H1 (cell line): ENCODE measurements at regions not wholly inside any gene's neighbourhood (a gene's known extent, or its start where the extent isn't known, plus 50 kb on each side); places are given as distances from the start of the nearest gene placed in this dataset.
A peak's percentile ranks its signal among the peaks of the same experiment; 100 is the strongest.

Experiments used
- CTCF ChIA-PET: fragments of 300-600 bp; sonication (Branson Sonifier 250); formaldehyde crosslinking; loops from one replicate; lab custom pipeline; 2021; ENCODE audit not compliant: partially characterized antibody; lab: Charles Lee
- POLR2A ChIA-PET: fragments of 300-600 bp; sonication (Branson Sonifier 250); formaldehyde crosslinking; loops from one replicate; lab custom pipeline; 2021; ENCODE audit warnings: inconsistent platforms; ENCODE audit not compliant: partially characterized antibody; lab: Charles Lee
- DNase-seq, 2 experiments: peaks; one replicate each; pipeline versions ENCODE4 v3.0.0 to v3.0.0-alpha.2; 2010 to 2022; ENCODE audit warnings: low spot score in 2 of 2, low read depth in 1 of 2, mixed read lengths in 1 of 2
- FAIRE-seq: peaks from 2 replicates; lab custom pipeline; 2011; peaks lifted over from hg19 to GRCh38; lab: Jason Lieb, UNC
- H2AFZ ChIP-seq: 2 replicates; pipeline ENCODE4 v1.8.1; 2012; ENCODE audit warnings: low read length, inconsistent platforms
- H2AK5ac ChIP-seq: 2 replicates; pipeline ENCODE4 v1.6.1; 2013; ENCODE audit warnings: low read depth, low read length
- H2BK120ac ChIP-seq: replicated peaks from 2 replicates; pipeline ENCODE3; 2013; ENCODE audit warnings: low read depth, low read length, inconsistent platforms
- H2BK12ac ChIP-seq: 2 replicates; pipeline ENCODE4 v1.6.1; 2013; ENCODE audit warnings: low read depth, low read length
- H2BK15ac ChIP-seq: 2 replicates; pipeline ENCODE4 v1.6.1; 2013; ENCODE audit warnings: low read length
- H2BK20ac ChIP-seq: 2 replicates; pipeline ENCODE4 v1.6.1; 2013; ENCODE audit warnings: low read length
- H2BK5ac ChIP-seq: 2 replicates; pipeline ENCODE4 v1.6.1; 2013; ENCODE audit warnings: low read depth, low read length
- H3K14ac ChIP-seq: 2 replicates; pipeline ENCODE4 v1.6.1; 2013; ENCODE audit warnings: inconsistent platforms; ENCODE audit not compliant: insufficient read length
- H3K18ac ChIP-seq: 2 replicates; pipeline ENCODE4 v1.6.1; 2013; ENCODE audit warnings: low read length; ENCODE audit errors: extremely low read depth
- H3K23ac ChIP-seq: 2 replicates; pipeline ENCODE4 v1.6.1; 2013; ENCODE audit warnings: inconsistent platforms; ENCODE audit not compliant: insufficient read length
- H3K23me2 ChIP-seq: 2 replicates; pipeline ENCODE4 v1.6.1; 2013; ENCODE audit warnings: low read depth, low read length
- H3K27ac ChIP-seq: 2 replicates; pipeline ENCODE4 v1.6.1; 2011; ENCODE audit warnings: low read depth, low read length, inconsistent platforms
- H3K27me3 ChIP-seq, 4 experiments: replicated peaks in 1 of 4; 1 replicate in 1 of 4; 2 replicates in 3 of 4; pipeline versions ENCODE4 v1.6.1 to v1.8.1; 2011 to 2013; ENCODE audit warnings: low read length in 3 of 4, mild to moderate bottlenecking in 3 of 4, inconsistent platforms in 2 of 4, mixed read lengths in 2 of 4, moderate library complexity in 1 of 4; ENCODE audit not compliant: control insufficient read depth in 3 of 4, insufficient read depth in 3 of 4; ENCODE audit errors: extremely low read depth in 1 of 4
- H3K36me3 ChIP-seq, 4 experiments: 2 replicates each; pipeline versions ENCODE4 v1.6.1 to v1.8.1; 2011 to 2013; ENCODE audit warnings: mild to moderate bottlenecking in 4 of 4, low read length in 3 of 4, moderate library complexity in 2 of 4, control low read depth in 1 of 4, inconsistent platforms in 1 of 4; ENCODE audit not compliant: insufficient read depth in 4 of 4, control insufficient read depth in 2 of 4
- H3K4ac ChIP-seq: replicated peaks from 2 replicates; pipeline ENCODE3; 2013; ENCODE audit warnings: low read length, low read depth, mixed read lengths, inconsistent platforms; ENCODE audit not compliant: insufficient read length
- H3K4me1 ChIP-seq, 4 experiments: replicated peaks in 1 of 4; 1 replicate in 1 of 4; 2 replicates in 3 of 4; pipeline versions ENCODE4 v1.6.1 to v1.8.1; 2011 to 2013; ENCODE audit warnings: low read length in 3 of 4, inconsistent platforms in 2 of 4, mixed read lengths in 1 of 4; ENCODE audit not compliant: insufficient read depth in 4 of 4, control insufficient read depth in 3 of 4
- H3K4me2 ChIP-seq, 2 experiments: 2 replicates each; pipeline versions ENCODE4 v1.6.1 to v1.8.1; 2011 to 2013; ENCODE audit warnings: low read depth in 2 of 2, low read length in 2 of 2, control low read depth in 1 of 2, inconsistent platforms in 1 of 2, mild to moderate bottlenecking in 1 of 2; ENCODE audit not compliant: insufficient read depth in 1 of 2
- H3K4me3 ChIP-seq, 4 experiments: fragments of 200-600, 300-600 bp in 1 of 4; sonication (generic), shearing (Covaris generic), sonication (Bioruptor Twin) in 1 of 4; 2 replicates each; pipeline versions ENCODE4 v1.5.1 to v1.8.1; 2011 to 2016; ENCODE audit warnings: low read length in 4 of 4, low read depth in 3 of 4, control low read depth in 2 of 4, inconsistent platforms in 2 of 4, mild to moderate bottlenecking in 2 of 4, mixed read lengths in 1 of 4, moderate library complexity in 1 of 4; ENCODE audit not compliant: insufficient read depth in 2 of 4; ENCODE audit errors: extremely low read depth in 1 of 4
- H3K56ac ChIP-seq: replicated peaks from 2 replicates; pipeline ENCODE3; 2013; ENCODE audit warnings: low read depth, mild to moderate bottlenecking, mixed read lengths, low read length, inconsistent platforms; ENCODE audit not compliant: insufficient read length
- H3K79me1 ChIP-seq: 2 replicates; pipeline ENCODE4 v1.6.1; 2013; ENCODE audit warnings: low read depth, low read length, control low read depth
- H3K79me2 ChIP-seq, 2 experiments: 2 replicates each; pipeline versions ENCODE4 v1.6.1 to v1.8.1; 2012 to 2013; ENCODE audit warnings: low read length in 2 of 2, mild to moderate bottlenecking in 2 of 2, inconsistent platforms in 1 of 2; ENCODE audit not compliant: insufficient read depth in 2 of 2, control insufficient read depth in 1 of 2
- H3K9ac ChIP-seq, 4 experiments: replicated peaks in 1 of 4; 1 replicate in 1 of 4; 2 replicates in 3 of 4; pipeline versions ENCODE4 v1.6.1 to v1.8.1; 2011 to 2013; ENCODE audit warnings: low read depth in 3 of 4, low read length in 3 of 4, control low read depth in 2 of 4, mild to moderate bottlenecking in 2 of 4, moderate library complexity in 2 of 4, inconsistent platforms in 1 of 4; ENCODE audit errors: extremely low read depth in 1 of 4
- H3K9me3 ChIP-seq, 2 experiments: 2 replicates each; pipeline versions ENCODE4 v1.6.1 to v1.8.1; 2012 to 2013; ENCODE audit warnings: mild to moderate bottlenecking in 2 of 2, moderate library complexity in 2 of 2, control low read depth in 1 of 2, inconsistent platforms in 1 of 2, low read depth in 1 of 2, low read length in 1 of 2, mixed read lengths in 1 of 2; ENCODE audit not compliant: insufficient read depth in 2 of 2
- H4K20me1 ChIP-seq, 2 experiments: replicated peaks in 1 of 2; 2 replicates each; pipeline versions ENCODE3 to v1.8.1; 2011 to 2013; ENCODE audit warnings: inconsistent platforms in 2 of 2, low read length in 2 of 2, mild to moderate bottlenecking in 1 of 2; ENCODE audit not compliant: insufficient read depth in 2 of 2, control insufficient read depth in 1 of 2
- H4K5ac ChIP-seq: 2 replicates; pipeline ENCODE4 v1.6.1; 2013; ENCODE audit warnings: low read length, low read depth, mixed read lengths, inconsistent platforms; ENCODE audit not compliant: insufficient read length
- H4K8ac ChIP-seq: 2 replicates; pipeline ENCODE4 v1.8.0; 2013; ENCODE audit warnings: mild to moderate bottlenecking, moderate library complexity, low read length, inconsistent platforms; ENCODE audit not compliant: insufficient read depth; ENCODE audit errors: extremely low read depth
- H4K91ac ChIP-seq: replicated peaks from 2 replicates; pipeline ENCODE3; 2013; ENCODE audit warnings: low read length, mixed read lengths, inconsistent platforms; ENCODE audit not compliant: insufficient read length
- CHD1 ChIP-seq: IDR thresholded peaks from 2 replicates; pipeline ENCODE4 v1.6.1; 2012; ENCODE audit warnings: low read depth, low read length, improper control_type of control experiment
- GTF2F1 ChIP-seq: IDR thresholded peaks from 2 replicates; pipeline ENCODE4 v1.6.1; 2012; ENCODE audit warnings: low read depth, low read length, improper control_type of control experiment, borderline replicate concordance
- KDM4A ChIP-seq: IDR thresholded peaks from one replicate; pipeline ENCODE4 v1.7.1; 2012; ENCODE audit warnings: low read depth, mild to moderate bottlenecking, moderate library complexity, low read length, inconsistent platforms; ENCODE audit not compliant: severe bottlenecking
- RNF2 ChIP-seq: fragments of 200-900, 300-1000 bp; sonication (generic); IDR thresholded peaks from 2 replicates; pipeline ENCODE4 v1.7.1; 2016; ENCODE audit warnings: borderline replicate concordance, low read depth, mild to moderate bottlenecking, antibody characterized with exemption, low read length; ENCODE audit not compliant: poor library complexity, severe bottlenecking; ENCODE audit errors: missing control alignments
- SIX5 ChIP-seq: IDR thresholded peaks from 2 replicates; pipeline ENCODE4 v1.6.1; 2011; ENCODE audit warnings: mild to moderate bottlenecking, low read depth, low read length
- SUZ12 ChIP-seq: fragments of 200-600 bp; sonication (generic); IDR thresholded peaks from 2 replicates; pipeline ENCODE4 v1.6.1; 2012; ENCODE audit warnings: mild to moderate bottlenecking, inconsistent platforms, low read length, moderate library complexity, mixed read lengths
- WGBS, 2 experiments: shearing (Covaris generic) in 1 of 2; methylation state at CpG; one replicate each; pipeline versions ENCODE4 v1.1.6 to v1.1.7; 2013 to 2015; ENCODE audit warnings: low lambda C conversion rate in 2 of 2, mixed read lengths in 2 of 2, inconsistent platforms in 1 of 2, low coverage in 1 of 2, missing lambda C conversion rate in 1 of 2; ENCODE audit not compliant: insufficient replicate concordance in 2 of 2, insufficient coverage in 1 of 2, insufficient read length in 1 of 2; ENCODE audit errors: extremely low coverage in 1 of 2, missing lambda C conversion rate in 1 of 2; 5-methylcytosine and 5-hydroxymethylcytosine counted together

DNA sequence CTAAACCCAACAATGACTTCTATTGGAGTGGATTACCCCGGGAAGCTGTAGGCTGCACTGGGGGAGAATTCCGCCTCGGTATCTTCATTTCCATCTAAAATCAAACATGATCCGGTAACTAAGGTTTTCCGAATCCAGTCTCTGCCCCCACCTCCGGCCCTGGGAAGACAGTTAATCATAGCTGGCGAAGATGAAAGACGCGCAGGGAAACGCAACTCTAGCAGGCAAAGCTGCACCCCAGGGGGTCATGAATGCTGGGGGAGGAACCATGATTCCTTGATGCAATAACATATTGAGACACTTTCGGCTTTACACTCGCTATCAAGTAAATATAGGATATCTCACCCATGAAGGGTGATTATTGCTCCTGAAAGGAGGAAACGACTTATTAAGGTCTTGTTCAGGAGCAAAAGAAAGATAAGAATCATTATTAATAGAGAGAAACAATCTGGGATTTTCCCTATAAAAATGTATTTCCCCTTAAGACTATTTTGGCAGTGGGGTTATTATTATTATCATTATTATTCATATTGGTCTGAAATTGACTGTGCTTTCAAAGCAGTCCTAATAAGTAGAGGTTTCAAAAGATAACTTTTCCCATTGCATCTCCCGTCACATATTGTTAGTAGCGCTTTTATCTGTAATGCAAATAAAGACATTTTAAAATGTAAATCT lies 614.9 kb downstream of the VRK1 start:
- DNase-seq, result peak in 1 of 2 experiments; percentile 54
- POLR2A ChIA-PET, result no interaction called here
- H4K8ac ChIP-seq, result no peak overlapping the region
- peak overlapping the region; percentile 44; the same call in 1 of the 2 replicates for H3K18ac ChIP-seq
- H2BK20ac ChIP-seq, result no peak overlapping the region
- TF ChIP-seq GTF2F1 (no peak), RNF2 (no peak), SIX5 (no peak), SUZ12 (peak; percentile 33; the same call in 1 of the 2 replicates), KDM4A (peak; percentile 21), CHD1 (no peak)
- H3K9ac ChIP-seq, result no peak overlapping the region
- no peak overlapping the region for H4K5ac ChIP-seq
- peaks cover 5% of the 10 kb centered on the region; the same call in 1 of the 2 replicates for H3K23me2 ChIP-seq
- H3K56ac ChIP-seq, result no peak overlapping the region
- peak; percentile 55 for FAIRE-seq
- no peaks in the 10 kb centered on the region for H3K36me3 ChIP-seq
- H3K4me2 ChIP-seq, result peak overlapping the region; percentile 84 to 93
- no peaks in the 10 kb centered on the region for H3K79me1 ChIP-seq
- H3K23ac ChIP-seq, result no peak overlapping the region
- no peaks in the 10 kb centered on the region for H3K79me2 ChIP-seq
- H4K20me1 ChIP-seq, result no peaks in the 10 kb centered on the region
- peaks cover 13 to 39% (median 34%) of the 10 kb centered on the region in 4 experiments for H3K4me1 ChIP-seq
- no peak overlapping the region; the same call in 1 of the 2 replicates for H2BK12ac ChIP-seq
- no peak overlapping the region for H3K4ac ChIP-seq
- no peak overlapping the region for H2AK5ac ChIP-seq
- H3K27ac ChIP-seq, result no peak overlapping the region
- peaks cover 0 to 3% (median 0%) of the 10 kb centered on the region in 4 experiments; a peak in 4 of 7 replicates for H3K27me3 ChIP-seq
- H2BK5ac ChIP-seq, result no peak overlapping the region
- CTCF ChIA-PET, result interaction anchor here (0.6 kb wide), 1 partner anchor 9 kb away, joined by 3 read pairs; no protein-coding TSS in a partner anchor
- H3K4me3 ChIP-seq, result peak overlapping the region; percentile 7 to 59 (median 24); a peak in 7 of 8 replicates
- H4K91ac ChIP-seq, result no peak overlapping the region
- H2AFZ ChIP-seq, result no peak overlapping the region
- H2BK120ac ChIP-seq, result no peak overlapping the region
- 5% methylated on average over 15 of the region's 15 CpGs; no CpG with 5 or more reads in 1 of the 2 experiments for WGBS, 2 experiments
- no peak overlapping the region for H3K14ac ChIP-seq
- no peaks in the 10 kb centered on the region for H3K9me3 ChIP-seq
- no peak overlapping the region for H2BK15ac ChIP-seq
